GM11168 (cell line): ENCODE measurements at regions not wholly inside any gene's neighbourhood (a gene's known extent, or its start where the extent isn't known, plus 50 kb on each side); places are given as distances from the start of the nearest gene placed in this dataset.

Experiments used
- in situ Hi-C: fragments of 300-500 bp; cut with MboI; formaldehyde crosslinking; loops from one replicate; pipeline ENCODE4 v1.12.0; 2022; ENCODE audit warnings: low sequenced_read_pairs; ENCODE audit not compliant: unreplicated experiment

GRCh38 chr17:33469911-33470310 lies 176.8 kb upstream of the ASIC2 start:
- in situ Hi-C loops: no loop called here

DNA sequence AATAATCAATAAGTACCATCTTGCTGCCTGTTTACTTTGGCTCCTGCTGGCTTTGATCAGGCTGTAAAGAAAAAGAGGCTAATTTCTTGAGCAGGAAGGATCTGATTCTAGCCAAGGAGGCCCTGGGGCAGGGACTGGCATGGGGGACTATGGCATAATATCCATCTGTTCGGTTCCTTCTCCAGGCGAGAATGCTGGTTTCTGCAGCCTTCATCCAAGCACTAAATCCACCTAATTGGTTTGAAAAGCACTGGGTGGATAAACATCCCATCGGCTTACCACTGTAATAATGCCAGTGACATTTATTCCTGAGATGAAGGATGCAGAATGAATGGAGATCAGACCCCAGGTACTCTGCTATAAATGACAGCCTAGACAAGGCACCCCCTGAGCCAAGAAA lies 180.0 kb upstream of the ASIC2 start:
- in situ Hi-C loops: no loop called here

- in situ Hi-C loops: no loop called here
These were observed 181.7 kb upstream of the ASIC2 start for GRCh38 chr17:33474789-33475188.

- in situ Hi-C loops: no loop called here
These were observed 182.5 kb upstream of the ASIC2 start for GRCh38 chr17:33475594-33475993.

GRCh38 chr17:33481652-33482051 lies 188.6 kb upstream of the ASIC2 start:
- in situ Hi-C loops: no loop called here

- in situ Hi-C loops: no loop called here
These were observed 189.5 kb upstream of the ASIC2 start for GRCh38 chr17:33482636-33483035.

DNA sequence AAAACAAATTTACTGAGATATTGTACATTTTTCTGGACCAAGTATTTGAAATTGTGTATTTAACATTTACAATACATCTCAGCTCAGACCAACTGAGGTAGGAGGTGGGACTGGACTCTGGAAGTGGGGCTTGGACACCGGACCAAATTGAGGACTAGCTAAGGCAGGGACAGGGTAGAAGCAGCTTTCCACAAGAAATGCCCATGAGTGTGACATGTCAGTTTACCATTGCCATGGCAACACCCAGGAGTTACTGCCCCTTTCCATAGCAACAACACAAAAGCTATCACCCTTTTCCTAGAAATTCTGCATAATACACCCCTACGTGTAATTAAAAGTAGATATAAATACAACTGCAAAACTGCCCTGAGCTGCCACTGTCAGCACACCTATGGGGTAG lies 191.5 kb upstream of the ASIC2 start:
- in situ Hi-C loops: no loop called here

- in situ Hi-C loops: no loop called here
These were observed 193.2 kb upstream of the ASIC2 start for GRCh38 chr17:33486135-33486885.

GRCh38 chr17:33487187-33487879 lies 194.2 kb upstream of the ASIC2 start:
- in situ Hi-C loops: no loop called here

DNA sequence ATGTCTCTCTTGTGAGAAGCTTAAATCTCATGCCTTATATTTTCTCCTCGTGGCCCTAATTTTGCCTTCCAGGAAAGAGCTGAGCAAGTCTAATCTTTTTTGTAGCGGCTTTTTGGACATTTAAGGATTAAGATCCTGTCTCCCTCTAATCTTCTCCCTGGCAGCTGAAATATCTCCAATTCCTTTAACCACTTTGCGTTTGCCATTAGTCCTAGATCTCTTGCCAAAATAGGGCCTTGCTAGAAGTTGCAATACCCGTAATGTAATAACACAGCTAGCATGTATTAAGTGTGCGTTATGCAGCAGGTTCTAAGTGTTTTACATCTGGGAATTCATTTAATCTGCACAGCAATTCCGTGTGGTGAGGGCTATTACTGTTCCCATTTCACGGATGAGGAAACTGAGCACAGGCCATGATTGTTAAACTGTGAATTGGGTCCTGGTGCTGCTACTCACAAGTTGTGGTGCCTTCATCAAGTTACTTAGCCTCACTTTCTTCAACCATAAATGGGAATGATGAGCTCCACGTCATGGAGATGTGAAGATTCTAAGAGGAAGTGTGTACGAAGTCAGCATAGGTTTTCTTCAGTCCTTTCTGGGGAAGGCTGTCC lies 198.9 kb upstream of the ASIC2 start:
- in situ Hi-C loops: no loop called here

GRCh38 chr17:33492731-33493265 lies 199.7 kb upstream of the ASIC2 start:
- in situ Hi-C loops: no loop called here

- in situ Hi-C loops: no loop called here
These were observed 200.5 kb upstream of the ASIC2 start for GRCh38 chr17:33493566-33493965.

DNA sequence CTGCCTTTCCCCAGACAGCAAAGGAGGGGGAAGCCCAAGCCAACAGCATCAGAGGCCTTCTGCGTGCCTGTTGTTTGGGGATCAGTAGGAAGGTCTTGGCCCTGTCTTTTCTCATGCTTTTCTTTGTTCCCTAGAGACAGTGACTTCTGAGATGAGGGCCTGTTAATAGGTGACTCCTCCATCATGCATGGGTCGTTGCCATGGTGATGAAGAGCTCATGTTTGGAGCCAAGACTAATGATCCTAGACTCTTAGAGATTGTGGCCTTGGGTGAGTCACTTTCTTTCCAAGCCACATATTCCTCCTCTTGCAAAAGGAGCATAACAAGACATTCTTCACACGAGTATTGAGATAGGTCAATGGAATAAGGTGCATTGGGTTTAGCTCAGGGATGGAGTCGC lies 201.1 kb upstream of the ASIC2 start:
- in situ Hi-C loops: no loop called here

GRCh38 chr17:33497623-33498022 lies 204.5 kb upstream of the ASIC2 start:
- in situ Hi-C loops: no loop called here

- in situ Hi-C loops: no loop called here
These were observed 205.0 kb upstream of the ASIC2 start for GRCh38 chr17:33498069-33498468.

DNA sequence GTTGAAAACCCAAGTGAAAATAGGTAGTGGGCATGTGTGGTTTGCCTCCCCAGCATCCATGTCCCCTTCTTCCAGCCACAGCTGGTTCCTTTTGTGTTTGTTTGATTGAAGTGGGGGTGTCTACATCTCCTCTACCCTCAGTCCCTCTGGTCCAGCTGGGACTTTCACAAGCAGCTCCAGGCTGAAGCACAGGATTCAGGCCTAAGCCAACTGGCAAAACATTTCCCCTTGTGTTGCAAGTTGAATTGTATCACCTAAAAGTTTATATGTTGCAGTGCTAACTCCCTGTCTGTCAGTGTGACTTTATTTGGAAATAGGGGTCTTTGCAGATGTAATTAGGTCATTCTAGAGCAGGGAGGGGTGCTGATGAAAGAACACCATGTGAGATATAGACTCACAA lies 205.9 kb upstream of the ASIC2 start:
- in situ Hi-C loops: no loop called here

DNA sequence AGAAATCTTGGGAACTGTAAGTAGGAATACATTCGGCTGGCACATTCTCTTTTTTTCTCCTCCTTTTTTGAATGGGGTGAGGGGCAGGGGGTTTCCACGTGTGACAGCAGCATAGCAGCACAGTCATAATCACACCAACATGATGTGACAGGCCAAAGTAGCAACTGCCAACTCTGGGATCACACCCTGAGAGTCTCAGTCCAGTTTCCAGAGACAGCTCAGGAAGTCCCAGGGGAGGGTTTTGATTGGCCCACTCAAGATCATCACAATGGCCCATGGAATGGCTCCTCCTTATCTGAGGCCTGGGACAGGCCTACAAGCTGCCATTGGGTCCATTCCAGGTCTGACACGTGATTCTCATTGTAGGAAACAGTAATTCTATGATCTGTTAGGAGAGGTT lies 207.1 kb upstream of the ASIC2 start:
- in situ Hi-C loops: no loop called here

DNA sequence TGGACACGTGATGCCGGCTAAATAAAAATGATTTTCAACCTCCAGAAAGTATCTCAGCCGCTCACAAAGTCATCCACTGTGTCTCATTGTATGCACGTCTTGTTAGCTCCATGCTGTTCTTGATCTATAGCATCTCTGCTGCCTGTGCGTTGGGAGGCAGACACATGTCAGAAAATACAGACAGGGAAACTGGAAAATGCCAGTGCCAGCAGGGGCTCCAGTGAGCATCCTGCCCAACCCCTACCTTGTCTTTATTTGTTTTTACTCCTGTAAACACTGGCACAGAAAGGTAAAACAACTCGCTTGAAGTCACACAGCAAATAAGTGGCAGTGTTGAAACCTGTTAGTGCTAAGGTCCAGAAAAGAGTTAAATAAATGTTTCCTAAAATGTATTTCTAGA lies 208.1 kb upstream of the ASIC2 start:
- in situ Hi-C loops: no loop called here

DNA sequence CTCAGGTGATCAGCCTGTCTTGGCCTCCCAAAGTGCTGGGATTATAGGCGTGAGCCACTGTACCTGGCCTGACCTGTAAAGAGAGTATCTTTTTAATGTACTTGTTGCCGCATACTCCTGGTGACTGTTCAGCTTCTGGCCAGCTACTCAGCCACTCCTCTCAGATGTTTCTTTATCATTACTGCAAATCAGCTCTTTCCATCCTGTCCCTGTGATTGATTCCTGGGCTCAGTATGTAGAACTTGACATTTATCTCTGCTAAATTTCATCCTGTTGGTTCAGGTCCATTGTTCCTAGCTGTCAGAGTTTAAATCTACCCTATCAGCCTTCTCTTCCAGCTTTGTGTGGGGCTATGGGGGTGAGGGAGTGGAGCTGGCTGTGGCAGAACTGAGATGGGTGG lies 211.5 kb upstream of the ASIC2 start:
- in situ Hi-C loops: no loop called here

- in situ Hi-C loops: no loop called here
These were observed 214.0 kb upstream of the ASIC2 start for GRCh38 chr17:33506889-33507650.

- in situ Hi-C loops: no loop called here
These were observed 215.1 kb upstream of the ASIC2 start for GRCh38 chr17:33508215-33508614.
